ENCODE measurements at regions not wholly inside any gene's neighbourhood (a gene's known extent, or its start where the extent isn't known, plus 50 kb on each side); places are given as distances from the start of the nearest gene placed in this dataset.
A peak's percentile ranks its signal among the peaks of the same experiment; 100 is the strongest.

GRCh38 chr10:61028861-61029361 is 84.9 kb upstream of the RHOBTB1 start:
- peaks cover 11% of the 10 kb centered on the region for H3K4me1 Mint-ChIP-seq (ENCODE audit: low read depth)
- no peak for DNase-seq (ENCODE audit: low spot score)
- H3K4me3 Mint-ChIP-seq (ENCODE audit: unreplicated experiment) = no peak overlapping the region
- no peak overlapping the region for H3K27ac Mint-ChIP-seq (ENCODE audit: unreplicated experiment)
- TF ChIP-seq, protein P1, sequence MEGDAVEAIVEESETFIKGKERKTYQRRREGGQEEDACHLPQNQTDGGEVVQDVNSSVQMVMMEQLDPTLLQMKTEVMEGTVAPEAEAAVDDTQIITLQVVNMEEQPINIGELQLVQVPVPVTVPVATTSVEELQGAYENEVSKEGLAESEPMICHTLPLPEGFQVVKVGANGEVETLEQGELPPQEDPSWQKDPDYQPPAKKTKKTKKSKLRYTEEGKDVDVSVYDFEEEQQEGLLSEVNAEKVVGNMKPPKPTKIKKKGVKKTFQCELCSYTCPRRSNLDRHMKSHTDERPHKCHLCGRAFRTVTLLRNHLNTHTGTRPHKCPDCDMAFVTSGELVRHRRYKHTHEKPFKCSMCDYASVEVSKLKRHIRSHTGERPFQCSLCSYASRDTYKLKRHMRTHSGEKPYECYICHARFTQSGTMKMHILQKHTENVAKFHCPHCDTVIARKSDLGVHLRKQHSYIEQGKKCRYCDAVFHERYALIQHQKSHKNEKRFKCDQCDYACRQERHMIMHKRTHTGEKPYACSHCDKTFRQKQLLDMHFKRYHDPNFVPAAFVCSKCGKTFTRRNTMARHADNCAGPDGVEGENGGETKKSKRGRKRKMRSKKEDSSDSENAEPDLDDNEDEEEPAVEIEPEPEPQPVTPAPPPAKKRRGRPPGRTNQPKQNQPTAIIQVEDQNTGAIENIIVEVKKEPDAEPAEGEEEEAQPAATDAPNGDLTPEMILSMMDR (IDR thresholded peaks at IDR 0.05) = no peak
- H3K27me3 Mint-ChIP-seq (ENCODE audit: low read depth) = peaks cover 11% of the 10 kb centered on the region
- no peaks in the 10 kb centered on the region for H3K36me3 Mint-ChIP-seq (ENCODE audit: low read depth)
- no peaks in the 10 kb centered on the region for H3K9me3 Mint-ChIP-seq (ENCODE audit: low read depth)

DNA sequence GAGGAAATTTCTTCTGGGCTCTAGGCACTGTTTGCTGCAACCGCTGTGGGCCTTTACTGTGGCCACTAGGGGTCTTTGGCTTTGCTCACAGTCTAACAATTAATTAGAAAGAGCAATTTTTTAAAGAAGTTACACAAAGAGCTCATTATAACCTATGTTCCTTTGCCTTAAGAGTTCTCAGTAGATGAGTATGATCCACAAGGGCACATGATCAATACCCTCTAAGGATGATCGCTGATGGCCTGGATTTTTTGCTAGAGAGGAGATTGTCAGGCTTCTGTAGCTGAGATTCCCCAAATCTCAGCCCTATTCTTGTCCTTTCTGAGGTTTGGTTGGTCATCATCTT is 80.8 kb upstream of the RHOBTB1 start:
- TF ChIP-seq, protein P1 (IDR thresholded peaks at IDR 0.05) = peak; percentile 80
- peaks cover 11% of the 10 kb centered on the region for H3K27me3 Mint-ChIP-seq (ENCODE audit: low read depth)
- H3K27ac Mint-ChIP-seq (ENCODE audit: unreplicated experiment) = peak overlapping the region; percentile 22
- DNase-seq (ENCODE audit: low spot score) = no peak
- peaks cover 11% of the 10 kb centered on the region for H3K4me1 Mint-ChIP-seq (ENCODE audit: low read depth)
- no peaks in the 10 kb centered on the region for H3K9me3 Mint-ChIP-seq (ENCODE audit: low read depth)
- no peaks in the 10 kb centered on the region for H3K36me3 Mint-ChIP-seq (ENCODE audit: low read depth)
- H3K4me3 Mint-ChIP-seq (ENCODE audit: unreplicated experiment) = no peak overlapping the region

DNA sequence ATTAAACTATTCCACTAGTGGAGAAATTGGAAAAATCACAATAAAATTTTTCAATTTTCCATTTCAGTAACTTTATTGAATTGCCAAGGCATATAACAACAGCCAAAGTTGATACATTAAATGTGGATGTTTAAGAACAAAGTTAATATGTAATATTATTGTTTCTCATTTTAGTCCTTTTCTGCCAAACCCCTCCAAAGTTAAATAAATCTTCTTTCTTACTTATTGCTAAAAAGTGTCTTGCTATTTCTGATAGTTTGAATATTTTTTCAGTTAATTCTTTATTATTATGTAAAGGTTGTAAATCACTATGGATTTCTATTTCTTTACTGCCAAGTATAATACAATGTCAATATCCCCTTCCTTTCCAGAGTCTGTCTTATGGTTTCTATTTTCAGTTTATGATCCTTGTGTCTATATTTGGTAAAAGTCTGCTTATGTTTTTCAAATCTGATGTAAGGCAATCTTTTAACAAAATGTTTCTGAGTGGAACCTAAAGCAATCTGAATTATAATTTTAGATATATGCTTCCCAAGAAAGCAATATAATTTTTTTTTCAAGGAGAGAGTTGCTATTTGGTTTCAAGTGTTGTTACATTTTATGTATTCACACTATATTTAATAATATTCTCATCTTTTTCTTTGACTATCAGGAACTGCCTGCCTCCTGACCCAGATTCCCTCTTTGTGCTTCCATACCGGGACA is 80.3 kb upstream of the RHOBTB1 start:
- TF ChIP-seq, protein P1 (IDR thresholded peaks at IDR 0.05) = no peak
- no peak for DNase-seq (ENCODE audit: low spot score)
- Mint-ChIP-seq H3K9me3 (ENCODE audit: low read depth) (peaks cover 3% of the 10 kb centered on the region), H3K36me3 (ENCODE audit: low read depth) (no peaks in the 10 kb centered on the region), H3K27ac (ENCODE audit: unreplicated experiment) (peak overlapping the region; percentile 22), H3K4me3 (ENCODE audit: unreplicated experiment) (no peak overlapping the region), H3K27me3 (ENCODE audit: low read depth) (peaks cover 11% of the 10 kb centered on the region), H3K4me1 (ENCODE audit: low read depth) (peaks cover 11% of the 10 kb centered on the region)

- Mint-ChIP-seq H3K4me3 (ENCODE audit: unreplicated experiment) (no peak overlapping the region), H3K27ac (ENCODE audit: unreplicated experiment) (no peak overlapping the region), H3K9me3 (ENCODE audit: low read depth) (peaks cover 3% of the 10 kb centered on the region), H3K4me1 (ENCODE audit: low read depth) (peaks cover 11% of the 10 kb centered on the region), H3K27me3 (ENCODE audit: low read depth) (peaks cover 2% of the 10 kb centered on the region), H3K36me3 (ENCODE audit: low read depth) (no peaks in the 10 kb centered on the region)
- TF ChIP-seq, protein P1 (IDR thresholded peaks at IDR 0.05) = no peak
- DNase-seq (ENCODE audit: low spot score) = no peak
Observed at GRCh38 chr10:61023053-61023452, 79.1 kb upstream of the RHOBTB1 start.

DNA sequence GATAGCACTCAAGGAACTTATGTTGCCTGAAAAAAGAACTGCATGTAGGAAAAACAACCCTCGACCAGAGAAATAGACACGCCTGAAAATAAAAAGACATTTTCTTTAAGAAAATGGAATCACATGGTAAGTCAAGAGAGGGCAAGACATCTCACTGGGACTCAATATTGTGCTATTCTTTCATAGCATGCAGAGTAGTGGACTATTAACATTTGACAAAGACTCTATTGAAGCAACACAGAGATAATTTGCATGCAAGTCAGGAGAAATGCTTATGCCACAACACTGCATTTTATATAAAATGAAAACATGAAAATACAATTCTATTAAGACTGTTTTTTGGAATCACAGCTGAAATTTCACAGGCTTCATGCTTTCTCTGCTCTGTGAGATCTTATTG is 77.9 kb upstream of the RHOBTB1 start:
- Mint-ChIP-seq H3K4me3 (ENCODE audit: unreplicated experiment) (no peak overlapping the region), H3K36me3 (ENCODE audit: low read depth) (no peaks in the 10 kb centered on the region), H3K9me3 (ENCODE audit: low read depth) (peaks cover 3% of the 10 kb centered on the region), H3K27me3 (ENCODE audit: low read depth) (peaks cover 2% of the 10 kb centered on the region), H3K27ac (ENCODE audit: unreplicated experiment) (no peak overlapping the region), H3K4me1 (ENCODE audit: low read depth) (peaks cover 15% of the 10 kb centered on the region)
- TF ChIP-seq, protein P1 (IDR thresholded peaks at IDR 0.05) = no peak
- DNase-seq (ENCODE audit: low spot score) = no peak

All from chondrocyte (in vitro differentiated cells).